ENCODE measurements at regions not wholly inside any gene's neighbourhood (a gene's known extent, or its start where the extent isn't known, plus 50 kb on each side); places are given as distances from the start of the nearest gene placed in this dataset.
"Not testable (repeated sequence)": the region's sequence is repeated elsewhere in the genome, so short reads cannot be mapped to it uniquely, and the experiment has no call there.

DNA sequence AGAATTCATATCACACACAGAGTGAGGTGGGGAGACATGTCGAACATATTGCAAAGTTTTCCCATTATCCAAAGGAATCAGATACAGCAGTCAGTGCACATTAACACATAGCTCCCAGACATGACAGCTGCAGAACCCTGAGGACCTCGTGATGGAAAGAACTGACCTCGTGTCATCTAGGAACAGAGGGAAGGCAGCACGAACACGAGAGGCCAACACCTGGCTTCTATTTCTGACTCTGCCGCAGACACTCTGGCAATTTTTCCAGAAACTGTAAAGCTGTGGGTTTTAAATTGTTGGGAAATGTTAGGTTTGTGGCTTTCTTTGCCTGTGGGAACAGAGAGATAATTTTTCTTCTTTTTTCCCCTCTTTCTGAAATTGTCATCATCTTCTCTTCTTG is 315.0 kb upstream of the PIK3R1 start:
- H3K27ac ChIP-seq, result no peak overlapping the region
- H3K4me2 ChIP-seq, result no peak overlapping the region
- no peak for TF ChIP-seq Cebpa-rat (IDR thresholded peaks at IDR 0.05)

DNA sequence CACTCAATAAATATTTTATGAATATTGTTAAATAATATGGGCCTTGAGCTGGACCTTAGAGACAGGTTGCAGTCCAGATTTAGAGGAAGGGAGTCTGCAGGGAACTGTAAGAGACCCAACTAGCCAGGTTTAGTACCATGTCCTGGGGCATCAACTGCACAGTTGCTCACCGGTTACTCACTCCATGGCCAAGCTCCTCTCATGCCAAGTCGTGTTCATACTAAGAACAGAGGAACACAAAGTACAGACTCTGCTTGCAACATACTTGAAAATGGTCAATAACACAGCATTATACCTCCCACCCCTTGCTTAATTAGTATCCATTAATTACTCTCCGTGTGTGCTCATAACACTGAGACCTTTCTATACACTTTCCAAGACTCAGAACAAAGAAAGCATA is 317.6 kb upstream of the PIK3R1 start:
- Histone ChIP-seq H3K9ac (no peak overlapping the region), H3K9me3 (no peaks in the 10 kb centered on the region; the same call in 1 of the 2 replicates), H3K36me3 (no peaks in the 10 kb centered on the region), H4K20me1 (no peaks in the 10 kb centered on the region), H3K27me3 (no peaks in the 10 kb centered on the region), H3K4me1 (no peaks in the 10 kb centered on the region), H3K4me3 (no peak overlapping the region), H3K4me2 (no peak overlapping the region), H3K27ac (no peak overlapping the region)
- TF ChIP-seq Cebpa-rat (IDR thresholded peaks at IDR 0.05), result no peak

More for the DNA sequence above, 315.0 kb upstream of the PIK3R1 start:
- Histone ChIP-seq H4K20me1 (no peaks in the 10 kb centered on the region), H3K36me3 (no peaks in the 10 kb centered on the region), H3K9me3 (no peaks in the 10 kb centered on the region; the same call in 1 of the 2 replicates), H3K4me3 (no peak overlapping the region), H3K4me1 (no peaks in the 10 kb centered on the region), H3K27me3 (no peaks in the 10 kb centered on the region), H3K9ac (no peak overlapping the region)

DNA sequence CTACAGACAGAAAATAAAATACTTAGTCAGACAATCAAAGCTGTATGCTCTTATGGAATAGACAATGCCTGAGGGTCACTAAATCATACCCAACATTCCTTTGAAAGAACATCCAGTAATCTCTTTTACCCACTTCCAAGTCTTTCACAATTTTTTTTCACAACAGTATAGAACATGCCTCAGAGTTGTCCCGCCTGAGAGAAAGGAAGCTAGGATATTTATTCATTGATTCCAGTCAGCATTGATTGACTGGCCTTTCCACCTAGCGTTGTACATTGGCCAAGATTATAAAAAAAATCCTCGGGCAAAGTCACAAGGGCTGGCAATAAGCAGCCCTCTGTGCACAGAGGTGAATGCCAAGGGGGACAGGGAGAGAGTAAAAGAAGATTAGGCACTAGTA is 318.1 kb upstream of the PIK3R1 start:
- Histone ChIP-seq H3K9me3 (no peaks in the 10 kb centered on the region; the same call in 1 of the 2 replicates), H3K4me2 (no peak overlapping the region), H3K4me1 (no peaks in the 10 kb centered on the region), H3K27me3 (no peaks in the 10 kb centered on the region), H3K4me3 (no peak overlapping the region), H3K9ac (no peak overlapping the region), H3K27ac (no peak overlapping the region), H3K36me3 (no peaks in the 10 kb centered on the region), H4K20me1 (no peaks in the 10 kb centered on the region)
- no peak for TF ChIP-seq Cebpa-rat (IDR thresholded peaks at IDR 0.05)

DNA sequence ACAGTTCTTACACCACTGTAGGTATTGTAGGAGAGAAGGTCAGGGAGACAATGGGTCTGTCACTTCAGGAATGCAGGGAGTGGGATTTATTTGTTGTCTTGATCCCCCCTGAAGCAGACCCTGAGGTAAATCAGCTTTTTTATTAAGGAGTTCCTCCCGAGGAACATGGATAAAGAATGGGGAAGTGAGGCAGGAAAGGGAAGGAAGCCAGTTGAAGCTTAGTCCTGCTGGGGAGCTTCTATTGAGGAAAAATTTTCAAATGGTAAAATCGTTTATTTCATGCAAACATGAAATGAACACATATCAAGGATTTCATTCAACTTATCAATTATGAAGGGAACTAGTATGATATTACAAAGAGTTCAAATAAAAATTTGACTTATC is 318.6 kb upstream of the PIK3R1 start:
- H3K9me3 ChIP-seq, result no peaks in the 10 kb centered on the region; the same call in 1 of the 2 replicates
- no peak overlapping the region for H3K9ac ChIP-seq

DNA sequence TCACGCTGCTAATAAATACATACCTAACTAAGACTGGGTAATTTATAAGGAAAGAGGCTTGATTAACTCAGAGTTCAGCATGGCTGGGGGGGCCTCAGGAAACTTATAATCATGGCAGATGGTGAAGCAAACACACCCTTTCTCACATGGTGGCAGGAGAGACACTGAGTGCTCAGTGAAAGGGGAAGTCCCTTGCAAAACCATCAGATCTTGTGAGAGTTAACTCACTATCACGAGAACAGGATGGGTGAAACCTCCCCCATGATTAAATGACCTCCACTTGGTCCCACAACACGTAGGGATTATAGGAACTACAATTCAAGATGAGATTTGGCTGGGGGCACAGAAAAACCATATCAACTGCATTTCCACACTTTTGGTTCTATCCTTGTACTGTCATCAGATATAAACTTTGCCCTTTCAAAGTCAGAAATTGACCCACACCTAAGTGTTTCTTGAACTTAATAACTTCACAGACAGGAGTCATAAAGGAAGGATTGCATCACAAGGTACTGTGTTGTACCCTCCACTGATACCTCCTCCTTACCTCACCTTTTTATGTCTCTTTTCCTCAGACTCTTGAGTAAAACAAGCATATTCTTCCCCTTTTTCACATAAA is 319.1 kb upstream of the PIK3R1 start:
- H3K9ac ChIP-seq, result no peak overlapping the region
- no peak overlapping the region for H3K4me3 ChIP-seq
- H3K4me2 ChIP-seq, result no peak overlapping the region
- no peak for TF ChIP-seq Cebpa-rat (IDR thresholded peaks at IDR 0.05)
- H3K27ac ChIP-seq, result no peak overlapping the region
- no peaks in the 10 kb centered on the region for H3K36me3 ChIP-seq
- no peaks in the 10 kb centered on the region for H3K4me1 ChIP-seq
- no peaks in the 10 kb centered on the region for H3K27me3 ChIP-seq
- no peaks in the 10 kb centered on the region for H4K20me1 ChIP-seq
- H3K9me3 ChIP-seq, result no peaks in the 10 kb centered on the region; the same call in 1 of the 2 replicates

More for the DNA sequence above, 318.6 kb upstream of the PIK3R1 start:
- no peak for TF ChIP-seq Cebpa-rat (IDR thresholded peaks at IDR 0.05)
- H3K27ac ChIP-seq, result no peak overlapping the region
- H3K27me3 ChIP-seq, result no peaks in the 10 kb centered on the region
- H3K4me1 ChIP-seq, result no peaks in the 10 kb centered on the region
- H3K4me2 ChIP-seq, result no peak overlapping the region
- no peaks in the 10 kb centered on the region for H3K36me3 ChIP-seq
- no peak overlapping the region for H3K4me3 ChIP-seq
- H4K20me1 ChIP-seq, result no peaks in the 10 kb centered on the region

DNA sequence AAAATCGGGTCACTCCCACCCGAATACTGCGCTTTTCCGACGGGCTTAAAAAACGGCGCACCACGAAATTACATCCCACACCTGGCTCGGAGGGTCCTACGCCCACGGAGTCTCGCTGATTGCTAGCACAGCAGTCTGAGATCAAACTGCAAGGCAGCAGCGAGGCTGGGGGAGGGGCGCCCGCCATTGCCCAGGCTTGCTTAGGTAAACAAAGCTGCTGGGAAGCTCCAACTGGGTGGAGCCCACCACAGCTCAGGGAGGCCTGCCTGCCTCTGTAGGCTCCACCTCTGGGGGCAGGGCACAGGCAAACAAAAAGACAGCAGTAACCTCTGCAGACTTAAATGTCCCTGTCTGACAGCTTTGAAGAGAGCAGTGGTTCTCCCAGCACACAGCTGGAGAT is 325.7 kb upstream of the PIK3R1 start:
- H3K27me3 ChIP-seq, H3K4me2 ChIP-seq, H3K4me1 ChIP-seq, H3K9ac ChIP-seq, H3K4me3 ChIP-seq, H4K20me1 ChIP-seq, H3K36me3 ChIP-seq, H3K27ac ChIP-seq, H3K9me3 ChIP-seq: not testable (repeated sequence)

DNA sequence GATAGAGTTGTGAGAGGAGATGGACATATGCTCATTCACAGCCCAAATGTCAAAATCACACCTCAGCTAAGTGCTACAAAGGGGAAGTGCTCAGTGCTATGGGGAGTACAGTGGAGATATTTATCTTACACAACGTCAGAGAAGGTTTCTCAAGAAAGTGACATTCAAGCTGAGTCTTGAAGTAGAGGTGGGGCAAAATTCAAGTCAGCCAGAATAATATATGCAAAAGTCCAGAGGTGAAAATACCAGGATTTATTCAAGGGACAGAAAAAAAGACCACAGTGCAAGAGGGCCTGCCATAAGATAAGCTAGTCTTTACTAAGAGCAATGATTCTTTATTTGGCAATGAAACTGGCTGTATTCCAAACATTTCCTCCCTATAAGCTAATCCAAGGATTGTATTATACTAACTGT is 327.8 kb upstream of the PIK3R1 start:
- H3K36me3 ChIP-seq, result no peaks in the 10 kb centered on the region
- H3K27ac ChIP-seq, result no peak overlapping the region
- H3K9ac ChIP-seq, result no peak overlapping the region
- no peaks in the 10 kb centered on the region for H3K4me1 ChIP-seq
- no peaks in the 10 kb centered on the region for H3K27me3 ChIP-seq
- no peaks in the 10 kb centered on the region for H4K20me1 ChIP-seq
- H3K4me2 ChIP-seq, result no peak overlapping the region
- H3K9me3 ChIP-seq, result no peaks in the 10 kb centered on the region
- no peak overlapping the region for H3K4me3 ChIP-seq
- no peak for TF ChIP-seq Cebpa-rat (IDR thresholded peaks at IDR 0.05)

DNA sequence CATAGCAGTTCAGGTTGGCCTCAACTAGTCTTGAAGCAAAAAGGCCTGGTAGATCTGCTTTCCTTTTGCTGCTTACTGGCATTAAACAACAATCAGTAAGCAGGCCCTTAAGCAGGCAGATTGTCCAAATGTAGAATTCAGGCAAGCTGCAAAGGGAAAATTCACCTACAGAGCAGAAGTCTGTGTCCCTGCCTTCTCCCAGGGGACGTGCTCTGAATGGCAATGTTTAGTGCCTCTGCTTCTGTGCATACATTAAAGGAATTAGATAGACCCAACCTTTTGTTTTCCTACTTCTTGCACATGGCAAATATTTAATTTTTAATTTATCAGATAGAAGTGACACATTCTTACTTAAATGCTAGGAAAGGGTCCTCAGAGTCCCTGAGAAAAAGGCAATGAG is 328.8 kb upstream of the PIK3R1 start:
- H3K27me3 ChIP-seq, result no peaks in the 10 kb centered on the region
- H3K27ac ChIP-seq, result no peak overlapping the region
- H3K9ac ChIP-seq, result no peak overlapping the region
- TF ChIP-seq Cebpa-rat (IDR thresholded peaks at IDR 0.05), result no peak
- no peaks in the 10 kb centered on the region for H3K9me3 ChIP-seq
- H3K36me3 ChIP-seq, result no peaks in the 10 kb centered on the region
- H3K4me1 ChIP-seq, result no peaks in the 10 kb centered on the region
- no peak overlapping the region for H3K4me3 ChIP-seq
- no peak overlapping the region for H3K4me2 ChIP-seq
- H4K20me1 ChIP-seq, result no peaks in the 10 kb centered on the region

DNA sequence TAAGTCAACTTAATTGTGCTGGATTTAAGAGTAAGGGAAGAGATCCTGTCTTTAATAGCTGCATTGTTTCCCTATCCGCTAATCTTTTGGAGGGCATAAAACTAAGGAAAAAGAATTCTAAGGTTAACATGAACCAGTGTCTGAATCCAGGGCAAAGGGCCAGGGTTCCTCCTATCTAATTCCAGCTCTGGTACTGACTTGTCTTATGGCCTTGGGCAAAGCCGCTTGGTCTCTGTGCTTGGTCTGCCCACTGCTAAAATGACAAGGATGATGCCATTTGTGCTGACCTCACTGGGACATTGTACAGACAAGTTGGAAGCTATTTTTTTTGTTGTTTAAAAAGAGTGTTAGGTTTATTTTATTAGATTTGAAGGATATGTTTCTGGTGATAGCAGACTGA is 334.7 kb upstream of the PIK3R1 start:
- Histone ChIP-seq H3K36me3 (no peaks in the 10 kb centered on the region), H4K20me1 (no peaks in the 10 kb centered on the region), H3K4me1 (no peaks in the 10 kb centered on the region), H3K9ac (no peak overlapping the region), H3K4me3 (no peak overlapping the region), H3K27me3 (no peaks in the 10 kb centered on the region), H3K4me2 (no peak overlapping the region), H3K9me3 (no peaks in the 10 kb centered on the region), H3K27ac (no peak overlapping the region)
- no peak for TF ChIP-seq Cebpa-rat (IDR thresholded peaks at IDR 0.05)

DNA sequence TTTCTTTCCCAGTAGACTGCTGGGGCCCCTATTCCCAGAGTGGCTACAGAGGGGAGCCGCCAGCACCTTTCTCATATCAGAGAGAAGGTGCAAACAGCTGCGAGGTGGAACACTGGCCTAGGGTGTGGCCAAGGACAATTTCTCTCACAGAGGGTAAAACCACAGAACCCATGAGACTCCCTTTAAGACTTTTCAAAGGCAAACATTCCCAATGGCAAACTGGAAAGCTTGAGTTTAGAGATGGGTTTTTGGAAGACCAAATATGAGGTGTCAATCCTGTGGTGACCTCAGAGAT is 335.1 kb upstream of the PIK3R1 start:
- no peak overlapping the region for H3K4me2 ChIP-seq
- no peak for TF ChIP-seq Cebpa-rat (IDR thresholded peaks at IDR 0.05)
- H3K9ac ChIP-seq, result no peak overlapping the region
- no peaks in the 10 kb centered on the region for H3K4me1 ChIP-seq
- no peaks in the 10 kb centered on the region for H3K9me3 ChIP-seq
- H3K27ac ChIP-seq, result no peak overlapping the region
- H4K20me1 ChIP-seq, result no peaks in the 10 kb centered on the region
- no peaks in the 10 kb centered on the region for H3K36me3 ChIP-seq
- no peaks in the 10 kb centered on the region for H3K27me3 ChIP-seq
- H3K4me3 ChIP-seq, result no peak overlapping the region

All from BLaER1 (cell line).